ENCODE measurements at regions not wholly inside any gene's neighbourhood (a gene's known extent, or its start where the extent isn't known, plus 50 kb on each side); places are given as distances from the start of the nearest gene placed in this dataset.

- intact Hi-C loops (cut with DNase I; ENCODE audit: low total_unique reads): no loop called here
- Histone ChIP-seq H3K9me3 (no peaks in the 10 kb centered on the region), H3K4me3 (no peak overlapping the region), H3K27me3 (no peaks in the 10 kb centered on the region), H3K4me1 (no peaks in the 10 kb centered on the region), H3K27ac (no peak overlapping the region), H3K36me3 (no peaks in the 10 kb centered on the region)
- TF ChIP-seq POLR2A (IDR thresholded peaks at IDR 0.05) (no peak), CTCF (IDR thresholded peaks at IDR 0.05) (no peak), POLR2AphosphoS5 (IDR thresholded peaks at IDR 0.05) (no peak), EP300 (IDR thresholded peaks at IDR 0.05) (no peak)
- no peak for DNase-seq
- 67 to 82% (median 75%) methylated on average over 3 of the region's 3 CpGs for WGBS, 5 donors
These were observed 684.2 kb downstream of the LIG4 start for GRCh38 chr13:107531180-107531579.

- H3K36me3 ChIP-seq: no peaks in the 10 kb centered on the region
- H3K27me3 ChIP-seq: no peaks in the 10 kb centered on the region
- no peak overlapping the region for H3K27ac ChIP-seq
- intact Hi-C loops (cut with DNase I; ENCODE audit: low total_unique reads): no loop called here
- H3K4me3 ChIP-seq: no peak overlapping the region
- H3K4me1 ChIP-seq: no peaks in the 10 kb centered on the region
- H3K9me3 ChIP-seq: no peaks in the 10 kb centered on the region
- no peak for DNase-seq
- 63 to 78% (median 73%) methylated on average over 4 of the region's 4 CpGs for WGBS, 5 donors
- TF ChIP-seq CTCF (IDR thresholded peaks at IDR 0.05): no peak
- no peak for TF ChIP-seq POLR2AphosphoS5 (IDR thresholded peaks at IDR 0.05)
- TF ChIP-seq POLR2A (IDR thresholded peaks at IDR 0.05): no peak
- TF ChIP-seq EP300 (IDR thresholded peaks at IDR 0.05): no peak
These were observed 686.3 kb downstream of the LIG4 start for GRCh38 chr13:107529035-107529434.

GRCh38 chr13:107518780-107519179, 696.6 kb downstream of the LIG4 start:
- Histone ChIP-seq H3K4me1 (no peaks in the 10 kb centered on the region), H3K27ac (no peak overlapping the region), H3K4me3 (no peak overlapping the region), H3K27me3 (no peaks in the 10 kb centered on the region), H3K9me3 (no peaks in the 10 kb centered on the region), H3K36me3 (no peaks in the 10 kb centered on the region)
- no peak for TF ChIP-seq CTCF (IDR thresholded peaks at IDR 0.05)
- intact Hi-C loops (cut with DNase I; ENCODE audit: low total_unique reads): no loop called here
- DNase-seq: no peak
- 87 to 92% (median 88%) methylated on average over 4 of the region's 4 CpGs for WGBS, 5 donors

- intact Hi-C loops (cut with DNase I; ENCODE audit: low total_unique reads): no loop called here
- H3K9me3 ChIP-seq: no peaks in the 10 kb centered on the region
- H3K4me1 ChIP-seq: no peaks in the 10 kb centered on the region
- no peaks in the 10 kb centered on the region for H3K27me3 ChIP-seq
- no peak overlapping the region for H3K4me3 ChIP-seq
- 37 to 49% (median 46%) methylated on average over 3 of the region's 3 CpGs for WGBS, 5 donors
- DNase-seq: peak in 1 of 2 donors; percentile 12
- H3K27ac ChIP-seq: no peak overlapping the region
- TF ChIP-seq CTCF (IDR thresholded peaks at IDR 0.05): no peak
- no peak for TF ChIP-seq POLR2A (IDR thresholded peaks at IDR 0.05)
- TF ChIP-seq POLR2AphosphoS5 (IDR thresholded peaks at IDR 0.05): no peak
- no peak for TF ChIP-seq EP300 (IDR thresholded peaks at IDR 0.05)
- no peaks in the 10 kb centered on the region for H3K36me3 ChIP-seq
These were observed 697.0 kb downstream of the LIG4 start for GRCh38 chr13:107518292-107518691.

- H3K9me3 ChIP-seq: no peaks in the 10 kb centered on the region
- no peak for TF ChIP-seq CTCF (IDR thresholded peaks at IDR 0.05)
- TF ChIP-seq POLR2A (IDR thresholded peaks at IDR 0.05): no peak
- no peak for TF ChIP-seq POLR2AphosphoS5 (IDR thresholded peaks at IDR 0.05)
- TF ChIP-seq EP300 (IDR thresholded peaks at IDR 0.05): no peak
- intact Hi-C loops (cut with DNase I; ENCODE audit: low total_unique reads): no loop called here
- H3K4me1 ChIP-seq: no peaks in the 10 kb centered on the region
- no peak for DNase-seq
- no peak overlapping the region for H3K27ac ChIP-seq
- WGBS, 5 donors: 77 to 83% (median 79%) methylated on average over 4 of the region's 4 CpGs
- no peak overlapping the region for H3K4me3 ChIP-seq
- H3K36me3 ChIP-seq: no peaks in the 10 kb centered on the region
- no peaks in the 10 kb centered on the region for H3K27me3 ChIP-seq
These were observed 698.8 kb downstream of the LIG4 start for GRCh38 chr13:107516517-107516916.
